ENCODE measurements at regions not wholly inside any gene's neighbourhood (a gene's known extent, or its start where the extent isn't known, plus 50 kb on each side); places are given as distances from the start of the nearest gene placed in this dataset.
"Not testable (repeated sequence)": the region's sequence is repeated elsewhere in the genome, so short reads cannot be mapped to it uniquely, and the experiment has no call there.

- DNase-seq, result not testable (repeated sequence)
Observed at GRCh38 chr5:9725265-9725664, 95.1 kb upstream of the TAS2R1 start.

GRCh38 chr5:9724707-9725106 is 94.6 kb upstream of the TAS2R1 start:
- no peak for DNase-seq

- peak in 1 of 2 experiments; percentile 33 for DNase-seq
Observed at GRCh38 chr5:9722601-9723180, 92.5 kb upstream of the TAS2R1 start.

GRCh38 chr5:9721161-9721560 is 91.0 kb upstream of the TAS2R1 start:
- no peak for DNase-seq

- DNase-seq, result no peak
Observed at GRCh38 chr5:9720361-9720760, 90.2 kb upstream of the TAS2R1 start.

- DNase-seq, result no peak
Observed at GRCh38 chr5:9716838-9717281, 86.7 kb upstream of the TAS2R1 start.

- DNase-seq, result no peak
Observed at GRCh38 chr5:9715891-9716335, 85.8 kb upstream of the TAS2R1 start.

- no peak for DNase-seq
Observed at GRCh38 chr5:9713959-9714586, 83.9 kb upstream of the TAS2R1 start.

GRCh38 chr5:9713356-9713755 is 83.2 kb upstream of the TAS2R1 start:
- DNase-seq, result no peak

- DNase-seq, result no peak
Observed at GRCh38 chr5:9712911-9713310, 82.8 kb upstream of the TAS2R1 start.

- no peak for DNase-seq
Observed at GRCh38 chr5:9712506-9712905, 82.4 kb upstream of the TAS2R1 start.

GRCh38 chr5:9710069-9710468 is 79.9 kb upstream of the TAS2R1 start:
- no peak for DNase-seq

- DNase-seq, result no peak
Observed at GRCh38 chr5:9707732-9708462, 77.7 kb upstream of the TAS2R1 start.

- DNase-seq, result no peak
Observed at GRCh38 chr5:9699681-9700080, 69.5 kb upstream of the TAS2R1 start.

- no peak for DNase-seq
Observed at GRCh38 chr5:9698841-9699240, 68.7 kb upstream of the TAS2R1 start.

- DNase-seq, result peak in 1 of 2 experiments; percentile 31
Observed at GRCh38 chr5:9698125-9698826, 68.1 kb upstream of the TAS2R1 start.

GRCh38 chr5:9692576-9692975 is 62.4 kb upstream of the TAS2R1 start:
- no peak for DNase-seq

- no peak for DNase-seq
Observed at GRCh38 chr5:9691261-9691660, 61.1 kb upstream of the TAS2R1 start.

GRCh38 chr5:9690751-9691150 is 60.6 kb upstream of the TAS2R1 start:
- DNase-seq, result no peak

GRCh38 chr5:9686216-9686615 is 56.1 kb upstream of the TAS2R1 start:
- DNase-seq, result no peak

- no peak for DNase-seq
Observed at GRCh38 chr5:9681706-9682105, 51.6 kb upstream of the TAS2R1 start.

All from cerebellar nuclear complex (tissue), 1 donor.